Caco-2 (cell line): ENCODE measurements at regions not wholly inside any gene's neighbourhood (a gene's known extent, or its start where the extent isn't known, plus 50 kb on each side); places are given as distances from the start of the nearest gene placed in this dataset.

Source experiments
- BruUV-seq: library from RNA; stranded (reverse); fragments of 400-500 nt; replicated peaks from 2 replicates; lab custom pipeline; 2021; lab: Mats Ljungman, UMichigan
- CTCF ChIA-PET: fragments of 300-600 bp; sonication (Branson Sonifier 250); formaldehyde crosslinking; loops from one replicate; lab custom pipeline; 2022; ENCODE audit warnings: antibody characterized with exemption; lab: Charles Lee
- POLR2A ChIA-PET: fragments of 300-600 bp; sonication (Branson Sonifier 250); formaldehyde crosslinking; loops from one replicate; lab custom pipeline; 2022; ENCODE audit warnings: antibody characterized with exemption; lab: Charles Lee
- DNase-seq, 2 experiments: peaks; one replicate each; pipeline versions ENCODE4 v3.0.0 to v3.0.0-alpha.2; 2020 to 2022
- H3K27me3 ChIP-seq: replicated peaks from 2 replicates; pipeline ENCODE4 v1.6.0; 2011; ENCODE audit warnings: low read length; ENCODE audit not compliant: control insufficient read depth, insufficient read depth
- H3K36me3 ChIP-seq: 2 replicates; pipeline ENCODE4 v1.5.1; 2011; ENCODE audit warnings: low read length; ENCODE audit not compliant: control insufficient read depth, insufficient read depth
- H3K4me1 ChIP-seq: fragments of 250-450 bp; sonication (Bioruptor Pico); 2 replicates; pipeline ENCODE4 v1.5.1; 2020; ENCODE audit warnings: mild to moderate bottlenecking
- H3K4me3 ChIP-seq: 2 replicates; pipeline ENCODE4 v1.5.1; 2011; ENCODE audit warnings: low read depth, mild to moderate bottlenecking, control low read depth, low read length
- H3K9me3 ChIP-seq: fragments of 250-450 bp; sonication (Bioruptor Pico); 2 replicates; pipeline ENCODE4 v1.5.1; 2020; ENCODE audit warnings: mild to moderate bottlenecking, moderate library complexity
- H3K27ac Mint-ChIP-seq: one replicate; pipeline ENCODE4 v1.8.0; 2022; ENCODE audit warnings: mixed read lengths; ENCODE audit not compliant: unreplicated experiment
- H3K27me3 Mint-ChIP-seq: one replicate; pipeline ENCODE4 v1.8.0; 2022; ENCODE audit warnings: mixed read lengths; ENCODE audit not compliant: insufficient read depth, unreplicated experiment
- H3K36me3 Mint-ChIP-seq: one replicate; pipeline ENCODE4 v1.8.0; 2022; ENCODE audit warnings: mild to moderate bottlenecking, mixed read lengths; ENCODE audit not compliant: insufficient read depth, unreplicated experiment
- H3K4me1 Mint-ChIP-seq: one replicate; pipeline ENCODE4 v1.8.0; 2022; ENCODE audit warnings: low read depth, mixed read lengths; ENCODE audit not compliant: unreplicated experiment
- H3K4me3 Mint-ChIP-seq: one replicate; pipeline ENCODE4 v1.8.0; 2022; ENCODE audit warnings: mild to moderate bottlenecking, moderate library complexity, mixed read lengths; ENCODE audit not compliant: unreplicated experiment
- H3K9me3 Mint-ChIP-seq: one replicate; pipeline ENCODE4 v1.8.0; 2022; ENCODE audit warnings: mixed read lengths; ENCODE audit not compliant: unreplicated experiment
- CTCF ChIP-seq, 2 experiments: fragments of 200-600 bp in 1 of 2; IDR thresholded peaks; 1 replicate in 1 of 2; 2 replicates in 1 of 2; pipeline versions ENCODE4 v1.5.1 to v1.8.0; 2011 to 2022; ENCODE audit warnings: antibody characterized with exemption in 1 of 2, control low read depth in 1 of 2, inconsistent platforms in 1 of 2, low read depth in 1 of 2, low read length in 1 of 2, mild to moderate bottlenecking in 1 of 2, moderate library complexity in 1 of 2; ENCODE audit not compliant: insufficient read depth in 1 of 2, severe bottlenecking in 1 of 2, unreplicated experiment in 1 of 2
- intact Hi-C: fragments of 100-400 bp; cut with micrococcal nuclease; formaldehyde crosslinking; loops from one replicate; pipeline ENCODE4 v1.10.0; 2022; ENCODE audit not compliant: unreplicated experiment

- H3K4me3 Mint-ChIP-seq = no peak overlapping the region
- DNase-seq = no peak
- peaks cover 16% of the 10 kb centered on the region; the same call in 1 of the 2 replicates for H3K9me3 ChIP-seq
- no peaks in the 10 kb centered on the region; the same call in 1 of the 2 replicates for H3K27me3 ChIP-seq
- no peak overlapping the region for H3K4me3 ChIP-seq
- H3K27me3 Mint-ChIP-seq = no peaks in the 10 kb centered on the region
- no peaks in the 10 kb centered on the region for H3K9me3 Mint-ChIP-seq
- ChIA-PET CTCF (no interaction called here), POLR2A (no interaction called here)
- H3K36me3 Mint-ChIP-seq = no peaks in the 10 kb centered on the region
- H3K27ac Mint-ChIP-seq = no peak overlapping the region
- H3K36me3 ChIP-seq = no peaks in the 10 kb centered on the region
- H3K4me1 Mint-ChIP-seq = no peaks in the 10 kb centered on the region
- no TSS peak for BruUV-seq
- TF ChIP-seq CTCF (IDR thresholded peaks at IDR 0.05; ENCODE audit: insufficient read depth in 1 of 2, low read depth in 1 of 2, low read length in 1 of 2, severe bottlenecking in 1 of 2, unreplicated experiment in 1 of 2) = no peak
- no peaks in the 10 kb centered on the region for H3K4me1 ChIP-seq
- intact Hi-C loops = no loop called here
These were observed 173.8 kb upstream of the SLC30A5 start for GRCh38 chr5:68919988-68920490.

- Histone ChIP-seq H3K9me3 (peaks cover 16% of the 10 kb centered on the region; the same call in 1 of the 2 replicates), H3K36me3 (no peaks in the 10 kb centered on the region), H3K4me3 (no peak overlapping the region), H3K4me1 (no peaks in the 10 kb centered on the region), H3K27me3 (no peaks in the 10 kb centered on the region; the same call in 1 of the 2 replicates)
- H3K36me3 Mint-ChIP-seq = no peaks in the 10 kb centered on the region
- no peaks in the 10 kb centered on the region for H3K4me1 Mint-ChIP-seq
- no peak for TF ChIP-seq CTCF (IDR thresholded peaks at IDR 0.05; ENCODE audit: insufficient read depth in 1 of 2, low read depth in 1 of 2, low read length in 1 of 2, severe bottlenecking in 1 of 2, unreplicated experiment in 1 of 2)
- no peak overlapping the region for H3K4me3 Mint-ChIP-seq
- BruUV-seq = no TSS peak
- intact Hi-C loops = no loop called here
- no peak overlapping the region for H3K27ac Mint-ChIP-seq
- DNase-seq = no peak
- no peaks in the 10 kb centered on the region for H3K9me3 Mint-ChIP-seq
- no peaks in the 10 kb centered on the region for H3K27me3 Mint-ChIP-seq
- POLR2A ChIA-PET = no interaction called here
- CTCF ChIA-PET = no interaction called here
These were observed 172.9 kb upstream of the SLC30A5 start for GRCh38 chr5:68920888-68921287.

- H3K4me3 ChIP-seq = no peak overlapping the region
- H3K27me3 Mint-ChIP-seq = peaks cover 4% of the 10 kb centered on the region
- H3K4me1 Mint-ChIP-seq = no peaks in the 10 kb centered on the region
- no peaks in the 10 kb centered on the region for H3K36me3 Mint-ChIP-seq
- H3K4me1 ChIP-seq = no peaks in the 10 kb centered on the region
- H3K27me3 ChIP-seq = no peaks in the 10 kb centered on the region; the same call in 1 of the 2 replicates
- no peaks in the 10 kb centered on the region for H3K9me3 Mint-ChIP-seq
- TF ChIP-seq CTCF (IDR thresholded peaks at IDR 0.05; ENCODE audit: insufficient read depth in 1 of 2, low read depth in 1 of 2, low read length in 1 of 2, severe bottlenecking in 1 of 2, unreplicated experiment in 1 of 2) = no peak
- H3K9me3 ChIP-seq = peaks cover 7% of the 10 kb centered on the region; the same call in 1 of the 2 replicates
- ChIA-PET POLR2A (no interaction called here), CTCF (no interaction called here)
- no peak for DNase-seq
- H3K27ac Mint-ChIP-seq = no peak overlapping the region
- intact Hi-C loops = no loop called here
- BruUV-seq = no TSS peak
- H3K4me3 Mint-ChIP-seq = no peak overlapping the region
- H3K36me3 ChIP-seq = no peaks in the 10 kb centered on the region
These were observed 171.4 kb upstream of the SLC30A5 start for GRCh38 chr5:68922172-68922987.
